Activated T-cell treated with anti-CD3 and anti-CD28 coated beads for 1 hour (primary cell): ENCODE measurements at regions not wholly inside any gene's neighbourhood (a gene's known extent, or its start where the extent isn't known, plus 50 kb on each side); places are given as distances from the start of the nearest gene placed in this dataset.
"Not testable (repeated sequence)": the region's sequence is repeated elsewhere in the genome, so short reads cannot be mapped to it uniquely, and the experiment has no call there.

Experiments
- DNase-seq: peaks from one replicate; pipeline ENCODE4 v3.0.0-alpha.2; 2020; ENCODE audit warnings: low read depth

DNA sequence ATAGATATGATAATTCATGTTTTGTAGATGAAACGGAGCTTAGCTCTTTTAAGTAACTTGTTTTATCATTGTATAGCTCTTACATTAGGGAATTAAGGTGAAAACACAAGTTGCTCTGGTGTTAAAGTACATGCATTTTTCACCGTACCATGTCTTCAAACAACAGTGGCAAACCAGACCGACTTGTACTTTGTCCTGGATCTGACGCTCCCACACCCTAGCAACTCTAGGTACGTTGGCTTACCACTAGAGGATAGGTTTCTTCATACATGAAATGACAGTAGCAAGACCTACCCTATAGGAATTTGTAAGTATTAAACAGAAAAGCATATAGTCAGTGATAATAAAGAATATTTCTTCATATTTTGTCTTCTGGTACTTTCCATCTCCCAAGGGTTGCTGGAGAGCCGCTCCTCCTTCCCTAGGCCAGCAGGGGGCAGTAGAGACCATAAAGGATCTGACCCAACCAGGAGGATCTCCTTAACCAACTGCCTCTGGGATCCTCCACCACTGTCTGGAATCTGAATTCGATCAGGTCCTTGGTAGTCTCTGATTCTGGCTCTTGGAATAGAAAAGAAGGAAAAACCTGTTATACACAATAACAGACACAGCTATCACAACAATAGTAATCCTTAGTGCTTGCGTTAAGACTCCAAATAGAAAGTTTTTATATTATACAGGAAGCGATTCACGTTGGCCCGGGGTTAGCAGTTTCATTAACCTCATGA lies 136.7 kb downstream of the CAVIN4 start:
- peak; percentile 26 for DNase-seq

DNA sequence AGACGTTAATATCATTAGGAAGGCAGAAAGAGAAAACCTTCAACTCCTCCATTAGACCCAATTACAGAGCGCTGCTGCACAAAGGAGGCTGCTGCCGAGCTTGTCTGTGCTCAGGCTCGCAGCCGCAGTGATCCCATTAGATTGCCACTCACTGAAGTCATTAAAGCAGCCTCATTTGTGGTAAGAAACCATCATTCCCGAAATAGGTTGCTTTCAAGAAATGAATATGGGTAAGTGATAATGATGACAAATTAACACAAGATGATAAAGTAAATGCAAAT lies 137.2 kb downstream of the CAVIN4 start:
- DNase-seq = no peak

DNA sequence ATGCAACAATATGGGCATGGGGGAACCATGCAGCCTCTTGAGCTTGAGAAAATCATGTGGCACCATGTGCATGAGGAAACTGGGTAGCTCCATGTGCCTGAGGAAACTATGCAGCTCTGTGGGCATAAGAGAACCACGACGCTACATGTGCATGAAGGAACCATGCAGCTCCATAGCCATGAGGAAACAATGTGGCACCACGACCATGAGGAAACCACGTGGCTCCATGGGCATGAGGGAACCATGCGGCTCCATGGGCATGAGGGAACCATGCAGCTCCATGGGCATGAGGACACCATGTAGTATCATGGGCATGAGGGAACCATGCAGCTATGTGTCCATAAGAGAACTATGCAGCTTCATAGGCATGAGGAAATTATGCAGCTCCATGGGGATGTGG lies 140.8 kb downstream of the CAVIN4 start:
- DNase-seq = no peak

DNA sequence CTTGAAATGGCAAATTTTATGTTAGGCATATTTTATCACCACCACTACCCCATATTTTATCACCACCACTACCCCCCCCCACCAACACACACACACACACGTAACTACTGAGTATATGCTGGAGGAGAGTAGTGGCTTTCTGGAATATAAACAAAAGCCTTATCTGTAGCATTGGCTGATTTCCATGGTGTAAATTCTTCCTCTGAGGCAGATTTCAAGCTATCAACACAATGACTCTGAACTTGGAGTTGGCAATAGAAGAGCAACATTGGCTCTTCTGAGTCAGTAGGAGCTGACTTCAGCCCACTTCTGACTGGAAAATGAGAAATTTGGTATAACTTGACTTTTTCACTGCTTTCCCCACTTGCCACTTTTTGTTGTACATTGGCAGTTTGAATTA lies 143.0 kb downstream of the CAVIN4 start:
- DNase-seq = no peak

DNA sequence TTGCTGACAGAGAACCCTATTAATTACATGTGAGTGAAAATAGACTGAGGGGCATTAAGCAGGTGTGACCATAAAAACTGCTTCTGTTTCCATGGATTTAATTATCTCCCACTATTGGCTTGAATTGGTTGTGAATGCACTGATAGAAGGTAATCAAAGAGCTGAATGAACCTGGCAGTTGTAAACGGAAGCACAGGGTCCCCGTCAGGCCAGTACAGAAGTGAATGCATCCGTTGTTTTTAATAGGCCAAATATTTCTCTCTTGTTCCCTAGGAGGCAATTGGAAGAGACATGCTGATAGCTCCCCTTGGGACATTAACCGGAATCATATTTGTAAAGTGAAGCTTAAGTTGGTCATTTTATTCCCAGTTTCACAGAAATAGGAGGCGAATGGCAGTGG lies 147.0 kb downstream of the CAVIN4 start:
- DNase-seq = no peak

DNA sequence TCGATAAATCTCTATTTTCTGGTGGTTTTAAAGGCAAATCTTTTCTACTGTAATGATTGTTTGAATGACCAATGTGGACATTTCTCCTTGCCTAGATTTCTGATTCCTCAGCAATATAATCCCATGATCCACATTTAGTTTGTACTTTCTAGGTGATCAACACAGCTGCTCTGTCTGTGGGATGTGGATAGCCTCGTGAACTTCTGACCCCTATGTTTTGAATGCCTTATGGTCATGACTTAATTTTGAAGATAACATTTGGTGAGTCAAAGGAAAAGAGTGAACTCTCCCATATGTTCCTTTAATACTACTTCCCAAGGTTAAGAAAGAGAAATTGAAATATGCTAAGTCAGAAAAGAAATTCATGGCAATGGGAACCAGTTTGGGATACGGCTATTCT lies 147.5 kb downstream of the CAVIN4 start:
- DNase-seq = no peak

DNA sequence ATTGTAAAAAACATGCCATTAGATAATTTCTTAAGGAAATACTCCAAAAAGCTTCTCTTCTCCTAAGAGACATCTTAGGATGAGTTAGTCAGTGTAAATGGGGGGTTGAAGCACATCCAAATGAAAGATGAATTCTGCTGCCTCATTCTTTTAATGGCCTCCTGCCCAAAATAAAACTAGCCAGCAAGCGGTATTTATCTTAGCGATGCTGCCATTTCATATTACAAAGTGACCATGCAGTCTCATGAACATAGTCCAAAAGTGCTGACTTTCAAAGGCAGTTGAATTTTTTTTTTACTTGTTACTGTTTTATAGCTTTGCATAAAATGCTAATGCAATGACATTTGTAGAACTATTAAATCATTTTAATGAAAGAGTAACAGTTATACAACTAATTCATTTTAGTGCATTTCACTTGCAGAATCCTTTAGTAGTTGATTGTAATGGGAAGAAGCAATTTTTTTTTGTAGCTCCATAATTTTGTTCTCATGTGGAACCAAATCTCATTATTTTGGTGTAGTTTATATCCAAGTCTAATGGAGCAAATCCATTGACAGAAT lies 151.5 kb downstream of the CAVIN4 start:
- DNase-seq = no peak

DNA sequence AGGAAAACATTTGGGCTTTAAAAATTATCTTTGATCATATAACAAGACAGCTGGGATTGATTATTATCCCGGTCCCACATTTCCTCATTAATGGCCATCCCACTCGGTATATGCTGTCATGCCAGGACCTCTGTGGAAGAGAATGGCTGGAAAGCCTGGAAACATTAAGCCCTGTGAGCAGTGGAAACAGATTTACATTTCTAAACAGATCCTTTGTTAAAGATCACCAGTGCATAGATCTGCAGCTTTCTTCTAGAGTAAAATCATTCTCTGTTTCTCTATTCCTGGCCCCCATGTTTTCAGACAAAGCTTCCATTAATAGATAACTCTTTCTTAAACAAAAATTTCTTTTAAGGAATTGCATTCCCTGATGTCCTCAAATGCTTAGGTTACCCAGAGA lies 152.2 kb downstream of the CAVIN4 start:
- DNase-seq = no peak

DNA sequence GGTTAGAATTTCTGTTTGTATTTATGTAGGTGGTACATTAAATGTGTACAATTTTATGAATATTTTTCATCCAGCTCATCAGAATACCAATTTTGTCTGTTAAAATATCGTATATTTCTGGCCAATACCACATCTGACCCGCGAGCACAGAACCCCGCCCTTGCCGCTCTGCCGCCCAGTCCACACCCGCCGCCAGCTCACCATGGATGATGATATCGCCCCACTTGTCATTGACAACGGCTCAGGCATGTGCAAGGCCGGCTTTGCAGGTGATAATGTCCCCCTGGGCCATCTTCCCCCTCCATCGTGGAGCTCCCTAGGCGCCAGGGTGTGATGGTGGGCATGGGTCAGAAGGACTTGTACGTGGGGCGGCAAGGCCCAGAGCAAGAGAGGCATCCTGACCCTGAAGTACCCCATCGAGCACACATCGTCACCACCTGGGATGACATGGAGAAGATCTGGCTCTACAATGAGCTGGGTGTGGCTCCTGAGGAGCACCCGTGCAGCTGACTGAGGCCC lies 153.2 kb downstream of the CAVIN4 start:
- DNase-seq = no peak

DNA sequence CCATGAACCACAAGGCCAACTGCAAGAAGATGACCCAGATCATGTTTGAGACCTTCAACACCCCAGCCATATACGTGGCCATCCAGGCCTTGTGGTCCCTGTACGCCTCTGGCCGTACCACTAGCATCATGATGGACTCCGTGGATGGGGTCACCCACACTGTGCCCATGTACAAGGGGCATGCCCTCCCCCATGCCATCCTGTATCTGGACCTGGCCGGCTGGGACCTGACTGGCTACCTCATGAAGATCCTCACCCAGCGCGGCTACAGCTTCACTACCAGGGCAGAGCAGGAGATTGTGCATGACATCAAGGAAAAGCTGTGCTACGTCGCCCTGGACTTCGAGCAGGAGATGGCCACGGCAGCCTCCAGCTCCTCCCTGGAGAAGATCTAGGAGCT lies 153.7 kb downstream of the CAVIN4 start:
- DNase-seq = no peak

DNA sequence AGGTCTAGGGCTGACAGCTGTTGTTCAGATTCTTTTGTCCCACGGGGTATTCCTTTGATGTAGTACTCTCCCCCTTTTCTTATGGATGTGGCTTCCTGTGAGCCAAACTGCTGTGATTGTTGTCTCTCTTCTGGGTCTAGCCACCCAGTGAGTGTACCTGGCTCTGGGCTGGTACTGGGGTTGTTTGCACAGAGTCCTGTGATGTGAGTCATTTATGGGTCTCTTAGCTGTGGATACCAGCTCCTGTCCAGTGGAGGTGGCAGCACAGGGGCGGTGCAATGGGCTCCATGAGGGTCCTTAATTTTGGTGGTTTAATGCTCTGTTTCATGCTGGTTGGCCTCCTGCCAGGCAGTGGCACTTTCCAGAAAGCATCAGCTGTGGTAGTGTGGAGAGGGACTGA lies 161.3 kb downstream of the CAVIN4 start:
- no peak for DNase-seq

DNA sequence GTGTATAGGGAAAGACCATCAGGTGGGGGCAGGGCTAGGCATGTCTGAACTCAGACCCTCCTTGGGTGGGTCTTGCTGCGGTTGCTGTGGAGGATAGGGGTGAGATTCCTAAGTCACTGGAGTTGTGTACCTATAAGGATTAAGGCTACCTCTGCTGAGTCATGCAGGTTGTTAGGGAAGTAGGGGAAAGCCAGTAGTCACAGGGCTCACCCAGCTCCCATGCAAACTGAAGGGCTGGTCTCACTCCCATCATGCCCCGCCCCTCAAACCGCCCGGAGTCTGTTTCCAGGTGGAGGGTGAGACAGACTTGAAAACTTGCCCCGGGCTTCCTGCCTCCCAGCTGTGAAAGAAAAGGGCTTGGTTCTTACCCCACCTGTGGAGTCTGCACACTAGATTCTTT lies 161.8 kb downstream of the CAVIN4 start:
- DNase-seq = no peak

DNA sequence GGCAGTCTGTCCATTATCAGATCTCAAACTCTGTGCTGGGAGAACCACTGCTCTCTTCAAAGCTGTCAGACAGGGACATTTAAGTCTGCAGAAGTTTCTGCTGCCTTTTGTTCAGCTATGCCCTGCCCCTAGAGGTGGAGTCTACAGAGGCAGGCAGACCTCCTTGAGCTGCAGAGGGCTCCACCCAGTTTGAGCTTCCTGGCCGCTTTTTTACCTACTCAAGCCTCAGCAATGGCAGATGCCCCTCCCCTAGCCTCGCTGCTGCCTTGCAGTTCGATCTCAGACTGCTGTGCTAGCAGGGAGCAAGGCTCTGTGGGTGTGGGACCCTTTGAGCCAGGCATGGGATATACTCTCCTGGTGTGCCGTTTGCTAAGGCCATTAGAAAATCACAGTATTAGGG lies 171.1 kb downstream of the CAVIN4 start:
- DNase-seq = not testable (repeated sequence)

DNA sequence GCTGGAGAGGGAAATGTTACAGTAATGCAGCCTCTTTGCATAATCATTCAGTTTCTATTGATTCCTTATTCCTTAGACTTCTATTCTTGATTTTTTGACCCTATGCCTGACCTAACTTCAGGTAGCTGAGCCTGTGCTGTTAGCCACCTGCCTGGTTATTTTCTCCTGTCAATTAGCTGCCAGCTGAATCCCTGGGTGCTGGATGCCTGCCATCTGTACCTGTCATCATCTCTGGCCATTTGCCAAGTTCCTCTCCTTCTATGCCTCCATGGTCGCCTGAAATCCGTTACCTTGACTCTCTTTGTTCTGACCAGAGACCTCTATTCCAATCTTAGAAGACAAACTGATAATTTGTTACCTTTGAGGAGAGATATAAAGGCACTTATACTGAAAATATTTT lies 178.3 kb downstream of the CAVIN4 start:
- no peak for DNase-seq

DNA sequence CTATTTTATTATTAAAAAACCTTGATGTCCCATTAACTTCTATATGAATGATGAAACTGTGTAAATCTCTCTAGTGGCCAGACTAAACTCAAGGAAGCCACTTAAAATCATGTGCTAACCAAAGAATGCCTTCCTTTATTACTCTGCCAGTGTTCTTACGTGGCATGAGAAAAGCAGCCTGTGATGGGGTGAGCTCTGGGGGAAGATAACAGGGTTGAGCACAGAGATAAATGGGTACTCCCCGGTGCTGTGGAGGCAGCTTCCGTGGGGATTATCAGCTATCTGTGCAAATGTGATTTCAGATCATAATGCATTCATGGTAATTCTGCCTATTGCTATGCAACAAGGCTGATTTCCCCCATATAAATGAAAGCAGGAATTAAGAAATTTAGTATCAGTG lies 181.3 kb downstream of the CAVIN4 start:
- no peak for DNase-seq

DNA sequence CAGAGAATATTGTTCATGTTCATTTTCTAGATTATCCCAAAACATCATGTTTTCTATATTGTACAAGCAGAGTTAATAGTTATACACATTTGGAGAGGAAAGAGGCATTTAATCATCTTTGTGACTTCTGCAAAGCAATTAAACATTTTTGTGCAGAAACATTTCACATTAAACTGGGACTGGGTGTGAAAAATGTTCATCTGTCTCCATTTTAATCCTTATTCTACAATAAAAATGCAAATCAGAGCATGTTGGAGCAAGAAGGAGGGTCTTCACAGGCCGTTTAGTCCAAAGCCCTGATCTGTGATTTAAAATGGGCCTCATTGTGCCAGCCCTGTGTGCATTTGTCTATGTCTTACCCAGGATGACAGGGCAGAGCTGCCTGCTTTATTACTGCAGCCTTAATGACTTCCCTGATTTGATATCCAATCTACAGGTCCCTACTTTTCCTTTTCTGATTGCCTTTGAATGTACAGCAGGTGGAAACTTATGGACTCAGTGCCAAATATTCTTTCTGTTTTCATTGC lies 183.5 kb downstream of the CAVIN4 start:
- DNase-seq = no peak

DNA sequence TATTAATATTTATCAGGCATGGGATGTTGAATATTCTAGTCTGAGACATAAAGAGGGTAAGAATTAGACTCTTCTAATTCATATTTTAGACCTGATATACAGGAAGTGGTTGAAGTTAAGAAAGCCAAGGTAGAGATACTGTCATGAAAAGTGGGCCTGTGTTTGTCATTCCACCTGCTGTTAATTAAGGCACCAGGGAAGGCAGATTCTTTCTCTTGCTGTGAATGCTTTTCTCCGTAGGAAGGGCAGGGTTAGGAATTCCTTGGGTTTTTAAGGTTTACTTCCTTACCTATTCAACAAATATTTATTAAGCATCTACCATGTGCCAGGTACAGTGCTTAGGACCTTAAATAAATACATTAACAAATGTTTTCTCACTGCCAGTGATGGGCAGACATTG lies 196.4 kb downstream of the CAVIN4 start:
- no peak for DNase-seq

DNA sequence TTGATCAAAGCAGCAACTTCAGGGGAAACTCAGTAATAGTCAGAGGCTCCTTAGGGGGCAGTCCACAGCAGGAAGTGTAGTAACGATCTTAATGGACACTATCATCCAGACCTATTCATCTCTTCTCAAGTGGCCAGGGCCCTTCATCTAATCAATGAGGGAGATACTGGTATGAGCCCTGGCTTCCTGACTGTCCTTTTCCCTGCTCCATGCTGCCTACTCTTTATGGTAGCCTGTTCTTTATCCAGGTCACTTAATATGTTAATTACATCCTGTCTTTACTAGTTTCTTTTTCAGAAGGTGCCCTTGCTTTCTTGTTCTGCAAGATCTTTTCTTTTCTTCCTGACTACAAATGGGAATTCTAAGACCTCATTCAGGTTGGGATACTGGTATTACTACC lies 197.1 kb downstream of the CAVIN4 start:
- DNase-seq = no peak

DNA sequence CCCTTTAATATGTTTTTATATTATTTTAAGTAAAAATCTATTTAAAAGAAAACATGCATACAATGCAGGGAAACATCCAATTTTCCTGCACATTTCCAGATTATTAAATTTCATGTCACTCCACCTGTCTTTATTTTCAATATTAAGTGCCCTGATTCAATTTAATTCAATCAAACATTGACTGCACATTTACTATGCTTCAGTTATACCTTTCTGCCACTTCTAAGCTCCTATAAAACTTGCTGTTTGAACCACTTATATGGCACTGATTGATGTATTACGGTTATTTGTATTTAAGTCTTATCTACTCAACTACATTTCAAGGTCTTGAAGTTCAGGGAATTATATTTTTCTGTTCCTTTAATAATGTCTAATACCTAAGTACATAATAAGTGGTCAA lies 198.0 kb downstream of the CAVIN4 start:
- DNase-seq = no peak

DNA sequence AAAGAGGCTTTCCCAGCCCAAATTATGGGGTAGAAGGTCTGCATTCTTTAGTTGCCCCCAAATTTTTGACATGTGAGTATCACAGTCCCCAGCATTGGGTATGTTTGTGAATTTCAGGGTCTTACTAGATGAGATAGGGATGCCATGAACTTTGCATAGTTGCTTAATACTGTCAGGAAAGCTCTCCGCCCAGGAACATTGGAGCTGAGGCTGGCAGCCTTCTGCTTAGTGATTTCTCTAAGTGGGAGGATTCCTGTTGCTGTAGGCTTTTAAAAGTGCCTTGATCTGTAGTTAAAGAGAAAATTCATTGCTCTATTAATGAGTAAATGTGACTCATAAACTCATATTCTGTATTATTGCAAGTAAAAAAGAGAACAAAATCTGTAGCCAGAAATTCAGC lies 206.9 kb downstream of the CAVIN4 start:
- DNase-seq = no peak

DNA sequence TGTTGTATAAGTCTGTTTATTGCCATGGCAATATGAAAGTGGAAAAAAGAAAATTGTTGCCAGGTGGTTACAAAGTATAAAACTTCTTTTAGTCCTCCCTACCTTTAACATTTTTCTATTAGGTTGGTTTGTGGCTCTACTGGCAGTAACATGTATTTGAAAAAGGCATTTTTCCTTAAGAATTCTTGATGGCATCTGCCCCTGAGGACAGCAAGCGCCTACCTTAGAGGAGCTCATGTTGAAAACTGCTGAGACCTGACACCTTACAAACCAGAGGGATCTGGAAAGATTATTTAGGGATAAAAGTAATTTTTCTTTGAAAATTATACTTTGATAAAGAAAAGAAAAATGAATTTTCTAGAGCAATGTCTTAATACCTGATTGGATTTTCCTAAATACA lies 208.1 kb downstream of the CAVIN4 start:
- no peak for DNase-seq

DNA sequence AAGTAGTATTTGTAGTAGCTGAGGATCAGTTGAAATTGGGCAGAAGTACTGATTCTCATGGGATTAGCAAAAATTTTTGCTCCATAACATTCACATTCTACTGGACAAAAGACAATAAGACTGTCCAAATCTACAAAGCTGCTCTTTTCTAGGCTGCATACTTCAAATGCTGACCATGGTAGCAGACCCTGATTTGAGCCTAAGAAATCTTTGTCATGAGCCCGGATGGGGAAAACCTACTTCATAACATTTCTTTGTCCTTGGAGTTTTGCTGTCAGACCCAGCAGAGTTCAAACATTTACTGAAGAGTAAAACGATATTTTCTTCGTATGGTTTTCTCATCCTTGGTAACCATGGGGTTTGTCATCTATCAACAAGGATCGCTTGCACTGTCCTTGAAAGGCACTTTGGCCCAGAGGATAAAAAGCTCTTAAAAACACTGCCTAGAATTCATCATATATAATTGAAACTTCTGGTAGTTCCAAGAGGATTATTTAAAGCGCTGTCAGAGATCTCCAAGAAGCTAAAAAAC lies 216.9 kb downstream of the CAVIN4 start:
- no peak for DNase-seq

DNA sequence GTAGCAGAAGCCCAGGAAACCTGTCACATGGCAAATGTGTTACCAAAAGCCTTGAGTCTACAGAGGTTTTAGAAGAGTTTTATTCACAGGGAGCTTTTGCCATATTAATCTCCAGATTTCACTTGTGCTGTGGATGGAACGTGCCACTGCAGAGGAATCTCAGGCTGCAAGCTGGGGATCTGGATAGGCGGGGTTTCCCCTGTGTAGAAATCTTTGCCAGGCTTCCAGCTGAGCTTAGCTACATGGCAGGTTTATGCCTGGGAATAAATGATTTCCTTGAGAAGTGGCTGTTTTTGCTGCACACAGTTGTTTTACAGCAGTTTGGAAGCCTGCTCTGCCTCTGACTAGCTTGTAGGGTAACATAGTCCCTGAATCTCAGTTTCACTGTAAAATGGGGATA lies 224.6 kb upstream of the PLPPR1 start:
- DNase-seq = no peak

DNA sequence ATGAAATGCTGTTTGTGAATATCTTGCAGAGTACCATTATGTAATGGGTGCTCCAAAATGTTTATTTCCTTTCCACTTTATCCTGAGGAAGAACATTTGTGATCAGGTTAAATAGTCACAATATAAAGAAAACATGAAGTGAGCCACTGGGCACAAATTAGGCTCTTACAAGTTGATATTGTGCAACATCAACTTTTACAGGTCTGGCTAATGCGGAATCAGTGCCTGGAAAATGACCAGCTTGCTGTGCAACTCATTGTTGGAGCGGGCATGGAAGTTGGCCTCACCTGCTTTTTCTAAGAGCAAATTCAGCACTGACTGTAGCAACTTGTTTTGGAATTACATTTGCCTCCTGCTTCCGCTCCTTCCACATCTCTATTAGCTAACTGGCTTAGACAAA lies 216.9 kb upstream of the PLPPR1 start:
- no peak for DNase-seq
